Fibroblast of pulmonary artery (primary cell): ENCODE measurements at regions not wholly inside any gene's neighbourhood (a gene's known extent, or its start where the extent isn't known, plus 50 kb on each side); places are given as distances from the start of the nearest gene placed in this dataset.

Experiments
- DNase-seq: peaks from one replicate; pipeline ENCODE4 v3.0.0-alpha.2; 2010; ENCODE audit warnings: low read depth
- H3K4me3 ChIP-seq: replicated peaks from 2 replicates; pipeline ENCODE4 v1.5.1; 2011; ENCODE audit warnings: low read depth, mild to moderate bottlenecking, control low read depth, low read length, moderate library complexity
- TF ChIP-seq, protein P1 (sequence below): IDR thresholded peaks from 2 replicates; pipeline ENCODE4 v1.5.1; 2011; ENCODE audit warnings: mild to moderate bottlenecking, control low read depth, low read length, inconsistent platforms; ENCODE audit errors: missing control alignments

DNA sequence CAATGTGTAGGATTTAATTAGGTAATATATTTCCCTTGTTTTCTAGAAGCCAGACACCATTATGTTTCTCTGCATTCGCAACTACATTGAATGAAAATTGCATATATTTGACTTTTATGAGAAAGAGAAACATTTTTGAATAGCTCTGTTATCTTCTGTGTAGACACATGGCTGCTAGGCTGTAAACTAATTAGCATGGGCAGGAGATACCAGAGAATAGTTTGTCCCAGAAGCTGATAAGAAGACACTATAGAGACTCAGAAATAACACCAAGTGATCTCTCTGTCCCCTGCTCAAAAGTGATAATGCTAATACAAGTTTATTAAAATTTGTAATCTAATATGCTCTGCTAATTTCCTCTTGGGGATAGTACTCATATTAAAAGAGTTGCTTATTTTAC lies 198.0 kb upstream of the TUSC1 start:
- no peak overlapping the region for H3K4me3 ChIP-seq
- TF ChIP-seq, protein P1, sequence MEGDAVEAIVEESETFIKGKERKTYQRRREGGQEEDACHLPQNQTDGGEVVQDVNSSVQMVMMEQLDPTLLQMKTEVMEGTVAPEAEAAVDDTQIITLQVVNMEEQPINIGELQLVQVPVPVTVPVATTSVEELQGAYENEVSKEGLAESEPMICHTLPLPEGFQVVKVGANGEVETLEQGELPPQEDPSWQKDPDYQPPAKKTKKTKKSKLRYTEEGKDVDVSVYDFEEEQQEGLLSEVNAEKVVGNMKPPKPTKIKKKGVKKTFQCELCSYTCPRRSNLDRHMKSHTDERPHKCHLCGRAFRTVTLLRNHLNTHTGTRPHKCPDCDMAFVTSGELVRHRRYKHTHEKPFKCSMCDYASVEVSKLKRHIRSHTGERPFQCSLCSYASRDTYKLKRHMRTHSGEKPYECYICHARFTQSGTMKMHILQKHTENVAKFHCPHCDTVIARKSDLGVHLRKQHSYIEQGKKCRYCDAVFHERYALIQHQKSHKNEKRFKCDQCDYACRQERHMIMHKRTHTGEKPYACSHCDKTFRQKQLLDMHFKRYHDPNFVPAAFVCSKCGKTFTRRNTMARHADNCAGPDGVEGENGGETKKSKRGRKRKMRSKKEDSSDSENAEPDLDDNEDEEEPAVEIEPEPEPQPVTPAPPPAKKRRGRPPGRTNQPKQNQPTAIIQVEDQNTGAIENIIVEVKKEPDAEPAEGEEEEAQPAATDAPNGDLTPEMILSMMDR: no peak
- DNase-seq: no peak

DNA sequence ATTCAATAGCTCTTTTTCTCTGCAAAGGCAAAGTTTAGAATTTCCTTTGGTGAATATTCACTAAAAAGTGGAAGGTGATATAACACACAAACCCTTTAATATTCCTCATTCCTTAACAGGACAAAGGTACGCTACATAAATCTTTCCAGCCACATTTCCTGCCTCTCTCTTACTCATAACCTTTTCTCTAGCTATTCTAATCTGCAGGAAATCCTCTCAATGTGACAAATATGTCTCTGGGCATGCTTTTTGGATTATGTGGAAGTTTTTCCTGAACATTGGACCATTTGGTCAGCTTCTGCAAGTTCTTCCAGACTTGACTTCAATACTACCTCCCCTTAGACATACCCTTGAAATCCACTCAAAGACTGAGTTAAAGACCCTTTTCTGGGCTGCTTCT lies 186.3 kb upstream of the TUSC1 start:
- DNase-seq: peak; percentile 17
- TF ChIP-seq, protein P1: no peak
- no peak overlapping the region for H3K4me3 ChIP-seq

DNA sequence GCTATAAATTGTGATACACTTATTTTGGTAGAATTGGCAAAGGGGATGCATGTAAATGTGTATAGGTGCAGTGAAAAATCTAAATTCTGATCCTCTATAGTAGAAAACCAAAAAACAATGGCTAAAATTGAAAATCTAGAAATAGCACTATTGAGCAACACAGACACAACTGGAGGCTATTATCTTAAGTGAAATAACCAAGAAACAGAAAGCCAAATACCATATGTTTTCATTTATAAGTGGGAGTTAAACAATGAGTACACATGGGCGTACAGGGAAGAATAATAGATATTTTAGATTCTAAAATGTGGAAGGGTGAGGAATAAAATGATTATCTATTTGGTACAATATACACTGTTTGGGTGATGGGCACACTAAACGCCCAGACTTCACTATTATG lies 183.2 kb upstream of the TUSC1 start:
- DNase-seq: peak; percentile 26

DNA sequence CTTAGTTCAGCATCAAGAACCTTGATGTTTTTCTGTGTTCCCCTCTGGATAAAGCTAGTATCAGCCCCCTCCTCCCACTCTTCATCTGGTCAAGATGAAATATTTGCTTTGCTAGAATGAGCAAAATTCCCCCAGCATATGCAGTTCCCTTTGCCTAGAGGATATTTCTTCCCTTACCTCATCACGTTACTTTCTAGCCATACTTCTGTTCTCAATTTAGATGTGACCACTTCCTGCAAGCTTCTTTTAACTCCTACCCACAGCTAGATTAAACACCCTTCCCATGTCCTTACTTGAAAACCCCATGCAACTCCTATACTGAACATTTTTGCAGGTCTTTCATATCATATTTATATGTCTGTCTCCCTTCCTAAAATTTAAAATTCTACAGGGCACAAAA lies 178.9 kb upstream of the TUSC1 start:
- TF ChIP-seq, protein P1: no peak
- H3K4me3 ChIP-seq: no peak overlapping the region
- no peak for DNase-seq

More for the DNA sequence above, 183.2 kb upstream of the TUSC1 start:
- TF ChIP-seq, protein P1: no peak
- H3K4me3 ChIP-seq: no peak overlapping the region

DNA sequence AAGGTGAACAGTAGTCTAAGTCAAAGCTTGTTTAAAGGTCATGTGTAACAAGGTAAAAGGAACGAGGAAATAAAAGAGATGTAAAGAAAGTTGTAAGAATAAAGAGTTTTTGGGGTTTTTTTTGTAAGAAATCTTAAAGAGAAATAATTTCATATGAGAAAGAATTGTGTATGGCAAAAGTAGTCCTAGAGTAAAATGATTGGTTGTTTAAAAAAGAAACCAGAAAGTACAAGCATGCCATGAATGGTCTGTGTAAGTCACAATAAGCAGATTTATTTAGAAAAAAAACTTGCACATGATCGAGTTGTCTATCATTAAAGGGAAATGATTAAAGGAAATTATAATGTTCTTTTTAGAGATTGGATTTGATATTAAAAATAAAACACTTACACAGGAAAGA lies 172.6 kb upstream of the TUSC1 start:
- TF ChIP-seq, protein P1: no peak
- no peak for DNase-seq
- no peak overlapping the region for H3K4me3 ChIP-seq

DNA sequence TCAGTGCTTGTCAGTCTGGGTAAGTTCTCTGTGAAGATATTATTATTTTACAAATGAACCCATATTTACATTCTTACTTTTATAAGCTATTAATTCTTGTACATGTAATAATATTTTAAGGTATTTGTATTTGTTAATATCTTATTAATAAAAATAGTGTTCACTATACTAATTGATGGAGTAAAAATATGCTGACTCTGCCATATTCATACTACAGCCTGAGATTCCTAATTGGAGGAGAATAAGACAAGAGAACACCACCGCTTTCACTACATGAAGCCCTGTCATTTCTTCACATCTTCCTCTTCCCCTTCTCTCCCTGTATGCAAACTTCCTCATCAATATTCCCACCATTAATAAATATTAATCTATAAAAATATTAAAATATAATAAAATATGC lies 167.6 kb upstream of the TUSC1 start:
- TF ChIP-seq, protein P1: no peak
- H3K4me3 ChIP-seq: no peak overlapping the region

DNA sequence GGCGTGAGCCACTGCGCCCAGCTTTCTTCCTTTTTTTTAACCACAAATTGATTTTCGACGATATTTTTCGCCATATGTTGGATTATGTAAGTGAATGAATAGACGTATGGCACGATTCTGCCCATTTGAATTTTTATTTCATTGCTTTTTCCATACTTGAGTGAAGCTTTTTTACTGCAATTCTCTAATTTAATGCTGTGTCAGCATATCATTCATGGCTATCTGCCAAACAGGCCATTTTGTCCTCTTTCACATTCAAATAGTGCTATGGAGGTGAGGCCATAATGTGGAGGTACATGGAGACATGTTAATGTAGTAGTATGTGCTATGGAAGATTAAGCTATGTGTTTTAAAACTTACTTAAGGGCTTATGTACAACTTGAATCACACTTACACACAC lies 152.1 kb upstream of the TUSC1 start:
- no peak for DNase-seq
- no peak overlapping the region for H3K4me3 ChIP-seq
- TF ChIP-seq, protein P1: no peak

More for the DNA sequence above, 167.6 kb upstream of the TUSC1 start:
- no peak for DNase-seq
